ENCODE measurements at regions not wholly inside any gene's neighbourhood (a gene's known extent, or its start where the extent isn't known, plus 50 kb on each side); places are given as distances from the start of the nearest gene placed in this dataset.
A peak's percentile ranks its signal among the peaks of the same experiment; 100 is the strongest.

DNA sequence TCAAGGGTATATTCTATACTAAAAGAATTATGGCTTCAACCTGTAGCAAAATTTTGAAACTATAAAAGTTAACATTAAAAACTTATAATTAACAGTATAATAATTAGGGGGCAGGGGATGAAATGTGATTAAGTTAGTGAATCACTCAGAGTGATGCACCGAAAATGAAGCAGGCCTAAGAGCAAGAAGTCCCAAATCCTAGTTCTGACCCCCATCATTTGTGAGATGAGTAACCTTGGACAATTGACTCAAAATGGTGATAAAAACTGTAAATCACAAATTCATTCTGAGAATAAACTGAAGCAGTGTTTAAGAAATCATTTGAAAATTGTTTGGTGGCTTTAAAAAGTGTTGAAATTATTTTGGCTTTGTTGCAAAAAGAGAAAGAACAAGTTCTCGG, 56.8 kb downstream of the KLF12 start:
- H3K27me3 Mint-ChIP-seq (ENCODE audit: insufficient read depth, unreplicated experiment), result no peaks in the 10 kb centered on the region
- TF ChIP-seq, protein P1, sequence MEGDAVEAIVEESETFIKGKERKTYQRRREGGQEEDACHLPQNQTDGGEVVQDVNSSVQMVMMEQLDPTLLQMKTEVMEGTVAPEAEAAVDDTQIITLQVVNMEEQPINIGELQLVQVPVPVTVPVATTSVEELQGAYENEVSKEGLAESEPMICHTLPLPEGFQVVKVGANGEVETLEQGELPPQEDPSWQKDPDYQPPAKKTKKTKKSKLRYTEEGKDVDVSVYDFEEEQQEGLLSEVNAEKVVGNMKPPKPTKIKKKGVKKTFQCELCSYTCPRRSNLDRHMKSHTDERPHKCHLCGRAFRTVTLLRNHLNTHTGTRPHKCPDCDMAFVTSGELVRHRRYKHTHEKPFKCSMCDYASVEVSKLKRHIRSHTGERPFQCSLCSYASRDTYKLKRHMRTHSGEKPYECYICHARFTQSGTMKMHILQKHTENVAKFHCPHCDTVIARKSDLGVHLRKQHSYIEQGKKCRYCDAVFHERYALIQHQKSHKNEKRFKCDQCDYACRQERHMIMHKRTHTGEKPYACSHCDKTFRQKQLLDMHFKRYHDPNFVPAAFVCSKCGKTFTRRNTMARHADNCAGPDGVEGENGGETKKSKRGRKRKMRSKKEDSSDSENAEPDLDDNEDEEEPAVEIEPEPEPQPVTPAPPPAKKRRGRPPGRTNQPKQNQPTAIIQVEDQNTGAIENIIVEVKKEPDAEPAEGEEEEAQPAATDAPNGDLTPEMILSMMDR (IDR thresholded peaks at IDR 0.05; ENCODE audit: unreplicated experiment), result no peak
- H3K27ac Mint-ChIP-seq (ENCODE audit: low read depth, unreplicated experiment), result no peak overlapping the region
- H3K9me3 Mint-ChIP-seq (ENCODE audit: unreplicated experiment), result no peaks in the 10 kb centered on the region
- CTCF ChIA-PET, result no interaction called here
- no peak for DNase-seq (ENCODE audit: unreplicated experiment)
- BruUV-seq (replicated peaks), result no TSS peak
- no peaks in the 10 kb centered on the region for H3K36me3 Mint-ChIP-seq (ENCODE audit: insufficient read depth, unreplicated experiment)
- H3K4me1 Mint-ChIP-seq (ENCODE audit: insufficient read depth, unreplicated experiment), result peaks cover 13% of the 10 kb centered on the region
- H3K4me3 Mint-ChIP-seq (ENCODE audit: unreplicated experiment), result no peak overlapping the region
- intact Hi-C loops (cut with micrococcal nuclease), result no loop called here
- POLR2A ChIA-PET, result no interaction called here

DNA sequence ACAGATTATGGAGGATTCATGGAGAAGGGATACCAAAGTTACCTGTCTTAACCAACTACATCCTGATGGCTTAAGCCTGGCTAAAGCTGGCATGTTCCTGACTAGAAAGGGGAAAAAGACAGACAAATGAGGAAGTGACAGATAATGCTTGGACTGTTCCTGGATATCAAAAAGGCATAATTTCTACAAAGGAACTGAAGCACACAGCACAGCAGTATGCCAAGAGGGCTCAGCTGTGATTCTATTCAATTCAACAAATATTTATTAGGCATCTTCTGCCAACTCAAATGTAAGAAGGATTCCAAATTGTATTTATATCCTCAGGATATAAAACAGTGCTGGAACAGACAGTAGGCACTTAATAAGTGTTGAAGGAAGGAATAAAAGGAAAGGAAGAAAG, 59.5 kb downstream of the KLF12 start:
- Mint-ChIP-seq H3K4me3 (ENCODE audit: unreplicated experiment) (no peak overlapping the region), H3K4me1 (ENCODE audit: insufficient read depth, unreplicated experiment) (peaks cover 13% of the 10 kb centered on the region), H3K36me3 (ENCODE audit: insufficient read depth, unreplicated experiment) (no peaks in the 10 kb centered on the region), H3K27me3 (ENCODE audit: insufficient read depth, unreplicated experiment) (no peaks in the 10 kb centered on the region), H3K27ac (ENCODE audit: low read depth, unreplicated experiment) (peak overlapping the region; percentile 7), H3K9me3 (ENCODE audit: unreplicated experiment) (no peaks in the 10 kb centered on the region)
- CTCF ChIA-PET, result interaction anchor here (0.6 to 0.7 kb wide), 2 partner anchors 157 to 213 kb away, joined by 3 to 4 read pairs; no protein-coding TSS in a partner anchor
- POLR2A ChIA-PET, result no interaction called here
- TF ChIP-seq, protein P1 (IDR thresholded peaks at IDR 0.05; ENCODE audit: unreplicated experiment), result no peak
- no TSS peak for BruUV-seq (replicated peaks)
- intact Hi-C loops (cut with micrococcal nuclease), result no loop called here
- DNase-seq (ENCODE audit: unreplicated experiment), result peak; percentile 6

DNA sequence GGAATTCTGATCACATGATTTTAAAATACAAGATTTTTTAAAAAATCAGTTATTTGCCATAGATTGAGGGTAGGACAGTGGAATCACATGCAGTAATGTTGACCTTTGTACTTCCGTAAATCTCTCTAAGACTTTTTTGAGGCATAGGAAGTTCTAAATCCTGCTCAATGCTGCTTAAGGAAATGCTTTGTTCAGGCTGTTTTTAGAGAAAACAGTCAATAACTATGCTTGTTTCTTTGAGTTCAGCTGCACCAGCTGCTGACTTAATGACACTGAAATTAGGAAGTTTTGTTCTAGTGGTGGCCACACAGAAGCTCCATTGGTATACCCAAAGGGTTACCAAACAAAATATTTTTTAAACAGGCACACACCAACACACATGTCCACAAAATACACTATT, 60.9 kb downstream of the KLF12 start:
- no TSS peak for BruUV-seq (replicated peaks)
- intact Hi-C loops (cut with micrococcal nuclease), result no loop called here
- Mint-ChIP-seq H3K4me3 (ENCODE audit: unreplicated experiment) (no peak overlapping the region), H3K9me3 (ENCODE audit: unreplicated experiment) (no peaks in the 10 kb centered on the region), H3K36me3 (ENCODE audit: insufficient read depth, unreplicated experiment) (no peaks in the 10 kb centered on the region), H3K4me1 (ENCODE audit: insufficient read depth, unreplicated experiment) (peaks cover 13% of the 10 kb centered on the region), H3K27ac (ENCODE audit: low read depth, unreplicated experiment) (no peak overlapping the region), H3K27me3 (ENCODE audit: insufficient read depth, unreplicated experiment) (no peaks in the 10 kb centered on the region)
- DNase-seq (ENCODE audit: unreplicated experiment), result no peak
- POLR2A ChIA-PET, result no interaction called here
- TF ChIP-seq, protein P1 (IDR thresholded peaks at IDR 0.05; ENCODE audit: unreplicated experiment), result no peak
- CTCF ChIA-PET, result no interaction called here

DNA sequence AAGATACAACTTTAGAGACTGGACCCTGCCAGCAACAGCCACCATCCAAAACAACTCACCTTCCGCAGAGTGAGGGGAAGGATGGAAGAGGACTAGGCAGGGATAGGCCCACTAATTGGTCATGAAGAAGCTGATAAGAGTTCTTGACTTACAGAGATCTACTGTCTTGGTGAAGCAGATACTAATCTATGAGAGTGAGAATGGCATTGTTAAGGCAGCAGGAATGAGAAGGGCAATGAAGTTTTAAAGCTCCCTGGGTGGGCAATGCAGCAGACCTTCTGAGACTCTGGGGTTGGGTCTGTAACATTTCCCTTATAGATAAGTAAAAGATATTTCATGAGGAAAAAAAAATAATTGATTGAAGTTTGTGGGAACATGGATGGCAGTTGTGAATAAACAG, 63.7 kb downstream of the KLF12 start:
- peaks cover 17% of the 10 kb centered on the region for H3K4me1 Mint-ChIP-seq (ENCODE audit: insufficient read depth, unreplicated experiment)
- POLR2A ChIA-PET, result no interaction called here
- no peak overlapping the region for H3K27ac Mint-ChIP-seq (ENCODE audit: low read depth, unreplicated experiment)
- intact Hi-C loops (cut with micrococcal nuclease), result no loop called here
- H3K27me3 Mint-ChIP-seq (ENCODE audit: insufficient read depth, unreplicated experiment), result no peaks in the 10 kb centered on the region
- H3K4me3 Mint-ChIP-seq (ENCODE audit: unreplicated experiment), result no peak overlapping the region
- H3K36me3 Mint-ChIP-seq (ENCODE audit: insufficient read depth, unreplicated experiment), result no peaks in the 10 kb centered on the region
- no peak for DNase-seq (ENCODE audit: unreplicated experiment)
- TF ChIP-seq, protein P1 (IDR thresholded peaks at IDR 0.05; ENCODE audit: unreplicated experiment), result no peak
- no TSS peak for BruUV-seq (replicated peaks)
- H3K9me3 Mint-ChIP-seq (ENCODE audit: unreplicated experiment), result no peaks in the 10 kb centered on the region
- CTCF ChIA-PET, result interaction anchor here (0.6 kb wide), 1 partner anchor 650 kb away, joined by 3 read pairs; no protein-coding TSS in a partner anchor
